ENCODE measurements at regions not wholly inside any gene's neighbourhood (a gene's known extent, or its start where the extent isn't known, plus 50 kb on each side); places are given as distances from the start of the nearest gene placed in this dataset.
"Not testable (repeated sequence)": the region's sequence is repeated elsewhere in the genome, so short reads cannot be mapped to it uniquely, and the experiment has no call there.

GRCh38 chr4:18691431-18692200 lies 670.1 kb upstream of the LCORL start:
- no peaks in the 10 kb centered on the region for H3K36me3 ChIP-seq (ENCODE audit: control insufficient read depth in 2 of 2, insufficient read depth in 2 of 2, low read length in 2 of 2)
- H3K27me3 ChIP-seq (ENCODE audit: control insufficient read depth in 2 of 2, insufficient read depth in 2 of 2, low read length in 2 of 2) = no peaks in the 10 kb centered on the region
- no peak overlapping the region for H3K4me3 ChIP-seq (ENCODE audit: low read length in 2 of 2)
- H3K4me1 ChIP-seq (ENCODE audit: control insufficient read depth in 2 of 2, insufficient read depth in 2 of 2, low read length in 2 of 2) = no peaks in the 10 kb centered on the region
- H3K9me3 ChIP-seq (ENCODE audit: control insufficient read depth in 2 of 2, low read length in 2 of 2) = no peaks in the 10 kb centered on the region
- no peak overlapping the region for H3K27ac ChIP-seq (ENCODE audit: low read depth in 2 of 2, low read length in 2 of 2)
- no peak overlapping the region for H3K9ac ChIP-seq (ENCODE audit: low read depth in 1 of 2, low read length in 2 of 2)

- peaks cover 0 to 5% of the 10 kb centered on the region in 2 donors for H3K4me1 ChIP-seq (ENCODE audit: control insufficient read depth in 2 of 2, insufficient read depth in 2 of 2, low read length in 2 of 2)
- no peaks in the 10 kb centered on the region for H3K9me3 ChIP-seq (ENCODE audit: control insufficient read depth in 2 of 2, low read length in 2 of 2)
- H3K27ac ChIP-seq (ENCODE audit: low read depth in 2 of 2, low read length in 2 of 2) = no peak overlapping the region
- no peaks in the 10 kb centered on the region for H3K27me3 ChIP-seq (ENCODE audit: control insufficient read depth in 2 of 2, insufficient read depth in 2 of 2, low read length in 2 of 2)
- no peaks in the 10 kb centered on the region for H3K36me3 ChIP-seq (ENCODE audit: control insufficient read depth in 2 of 2, insufficient read depth in 2 of 2, low read length in 2 of 2)
- no peak overlapping the region for H3K4me3 ChIP-seq (ENCODE audit: low read length in 2 of 2)
- H3K9ac ChIP-seq (ENCODE audit: low read depth in 1 of 2, low read length in 2 of 2) = no peak overlapping the region
Observed at GRCh38 chr4:18690291-18690955, 668.9 kb upstream of the LCORL start.

DNA sequence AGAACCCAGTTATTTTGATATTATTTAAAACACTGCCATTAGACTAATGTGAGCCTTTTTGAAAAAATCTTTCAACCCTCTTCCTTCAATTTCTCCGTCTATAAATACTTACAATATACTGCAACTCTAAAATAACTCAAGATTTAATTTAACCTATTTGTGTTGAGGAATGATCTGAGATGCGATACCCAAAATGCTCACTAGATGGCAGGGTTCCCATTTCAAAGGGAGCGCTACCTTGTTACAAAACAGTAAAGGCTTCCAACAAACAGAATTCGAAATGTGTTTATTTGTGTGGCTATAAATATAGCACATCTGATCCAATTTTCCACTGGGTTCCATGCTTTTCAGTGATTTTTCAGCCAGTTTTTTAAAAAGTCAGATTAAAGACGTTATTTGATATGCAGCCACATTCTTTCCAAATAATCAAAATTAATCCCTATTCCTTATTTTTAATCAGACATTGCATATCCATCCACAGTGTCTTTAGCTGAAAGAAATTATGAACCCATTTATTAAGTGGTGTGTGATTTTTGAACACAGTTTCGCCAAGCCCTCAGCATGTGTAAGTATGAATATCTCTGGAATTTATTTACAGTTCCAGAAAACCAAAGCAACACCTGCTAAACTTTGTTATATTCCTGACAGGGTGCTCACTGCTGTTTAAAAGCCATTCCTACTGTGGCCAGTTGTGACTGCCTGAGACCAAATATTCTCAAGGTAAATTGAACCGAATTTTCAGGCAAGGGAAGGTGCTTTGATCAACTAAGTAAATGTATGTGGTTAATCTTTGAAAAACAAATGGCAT lies 668.0 kb upstream of the LCORL start:
- Histone ChIP-seq H3K4me3 (ENCODE audit: low read length in 2 of 2) (no peak overlapping the region), H3K9ac (ENCODE audit: low read depth in 1 of 2, low read length in 2 of 2) (no peak overlapping the region), H3K36me3 (ENCODE audit: control insufficient read depth in 2 of 2, insufficient read depth in 2 of 2, low read length in 2 of 2) (no peaks in the 10 kb centered on the region), H3K4me1 (ENCODE audit: control insufficient read depth in 2 of 2, insufficient read depth in 2 of 2, low read length in 2 of 2) (peaks cover 0 to 5% of the 10 kb centered on the region in 2 donors), H3K27me3 (ENCODE audit: control insufficient read depth in 2 of 2, insufficient read depth in 2 of 2, low read length in 2 of 2) (no peaks in the 10 kb centered on the region), H3K9me3 (ENCODE audit: control insufficient read depth in 2 of 2, low read length in 2 of 2) (no peaks in the 10 kb centered on the region), H3K27ac (ENCODE audit: low read depth in 2 of 2, low read length in 2 of 2) (no peak overlapping the region)

DNA sequence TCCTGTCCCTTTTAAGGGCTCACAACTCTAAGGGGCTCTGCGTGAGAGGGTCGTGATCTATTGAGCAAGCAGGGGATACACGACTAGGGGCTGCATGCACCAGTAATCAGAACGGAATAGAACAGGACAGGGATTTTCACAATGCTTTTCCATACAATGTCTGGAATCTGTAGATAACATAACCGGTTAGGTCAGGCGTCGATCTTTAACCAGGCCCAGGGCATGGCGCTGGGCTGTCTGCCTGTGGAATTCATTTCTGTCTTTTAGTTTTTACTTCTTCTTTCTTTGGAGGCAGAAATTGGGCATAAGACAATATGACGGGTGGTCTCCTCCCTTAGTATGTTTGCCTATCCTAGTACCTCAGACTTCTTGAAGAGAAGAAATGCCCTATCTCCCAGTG lies 666.8 kb upstream of the LCORL start:
- not testable (repeated sequence) for H3K27me3 ChIP-seq (ENCODE audit: control insufficient read depth in 2 of 2, insufficient read depth in 2 of 2, low read length in 2 of 2); H3K9me3 ChIP-seq (ENCODE audit: control insufficient read depth in 2 of 2, low read length in 2 of 2); H3K27ac ChIP-seq (ENCODE audit: low read depth in 2 of 2, low read length in 2 of 2); H3K36me3 ChIP-seq (ENCODE audit: control insufficient read depth in 2 of 2, insufficient read depth in 2 of 2, low read length in 2 of 2); H3K4me1 ChIP-seq (ENCODE audit: control insufficient read depth in 2 of 2, insufficient read depth in 2 of 2, low read length in 2 of 2); H3K4me3 ChIP-seq (ENCODE audit: low read length in 2 of 2); H3K9ac ChIP-seq (ENCODE audit: low read depth in 1 of 2, low read length in 2 of 2)

- no peaks in the 10 kb centered on the region for H3K27me3 ChIP-seq (ENCODE audit: control insufficient read depth in 2 of 2, insufficient read depth in 2 of 2, low read length in 2 of 2)
- H3K9ac ChIP-seq (ENCODE audit: low read depth in 1 of 2, low read length in 2 of 2) = no peak overlapping the region
- peaks cover 0 to 5% of the 10 kb centered on the region in 2 donors for H3K4me1 ChIP-seq (ENCODE audit: control insufficient read depth in 2 of 2, insufficient read depth in 2 of 2, low read length in 2 of 2)
- no peak overlapping the region for H3K4me3 ChIP-seq (ENCODE audit: low read length in 2 of 2)
- H3K27ac ChIP-seq (ENCODE audit: low read depth in 2 of 2, low read length in 2 of 2) = no peak overlapping the region
- no peaks in the 10 kb centered on the region for H3K9me3 ChIP-seq (ENCODE audit: control insufficient read depth in 2 of 2, low read length in 2 of 2)
- no peaks in the 10 kb centered on the region for H3K36me3 ChIP-seq (ENCODE audit: control insufficient read depth in 2 of 2, insufficient read depth in 2 of 2, low read length in 2 of 2)
Observed at GRCh38 chr4:18686338-18687037, 664.9 kb upstream of the LCORL start.

GRCh38 chr4:18684932-18685331 lies 663.4 kb upstream of the LCORL start:
- no peak overlapping the region for H3K4me3 ChIP-seq (ENCODE audit: low read length in 2 of 2)
- no peaks in the 10 kb centered on the region for H3K36me3 ChIP-seq (ENCODE audit: control insufficient read depth in 2 of 2, insufficient read depth in 2 of 2, low read length in 2 of 2)
- no peak overlapping the region for H3K27ac ChIP-seq (ENCODE audit: low read depth in 2 of 2, low read length in 2 of 2)
- H3K9ac ChIP-seq (ENCODE audit: low read depth in 1 of 2, low read length in 2 of 2) = no peak overlapping the region
- no peaks in the 10 kb centered on the region for H3K9me3 ChIP-seq (ENCODE audit: control insufficient read depth in 2 of 2, low read length in 2 of 2)
- peaks cover 0 to 5% of the 10 kb centered on the region in 2 donors for H3K4me1 ChIP-seq (ENCODE audit: control insufficient read depth in 2 of 2, insufficient read depth in 2 of 2, low read length in 2 of 2)
- no peaks in the 10 kb centered on the region for H3K27me3 ChIP-seq (ENCODE audit: control insufficient read depth in 2 of 2, insufficient read depth in 2 of 2, low read length in 2 of 2)

- no peaks in the 10 kb centered on the region for H3K4me1 ChIP-seq (ENCODE audit: control insufficient read depth in 2 of 2, insufficient read depth in 2 of 2, low read length in 2 of 2)
- no peak overlapping the region for H3K9ac ChIP-seq (ENCODE audit: low read depth in 1 of 2, low read length in 2 of 2)
- no peak overlapping the region for H3K4me3 ChIP-seq (ENCODE audit: low read length in 2 of 2)
- no peak overlapping the region for H3K27ac ChIP-seq (ENCODE audit: low read depth in 2 of 2, low read length in 2 of 2)
- no peaks in the 10 kb centered on the region for H3K36me3 ChIP-seq (ENCODE audit: control insufficient read depth in 2 of 2, insufficient read depth in 2 of 2, low read length in 2 of 2)
- H3K27me3 ChIP-seq (ENCODE audit: control insufficient read depth in 2 of 2, insufficient read depth in 2 of 2, low read length in 2 of 2) = no peaks in the 10 kb centered on the region
- H3K9me3 ChIP-seq (ENCODE audit: control insufficient read depth in 2 of 2, low read length in 2 of 2) = no peaks in the 10 kb centered on the region
Observed at GRCh38 chr4:18676526-18676915, 655.0 kb upstream of the LCORL start.

- Histone ChIP-seq H3K9me3 (ENCODE audit: control insufficient read depth in 2 of 2, low read length in 2 of 2) (no peaks in the 10 kb centered on the region), H3K27ac (ENCODE audit: low read depth in 2 of 2, low read length in 2 of 2) (no peak overlapping the region), H3K27me3 (ENCODE audit: control insufficient read depth in 2 of 2, insufficient read depth in 2 of 2, low read length in 2 of 2) (no peaks in the 10 kb centered on the region), H3K36me3 (ENCODE audit: control insufficient read depth in 2 of 2, insufficient read depth in 2 of 2, low read length in 2 of 2) (no peaks in the 10 kb centered on the region), H3K9ac (ENCODE audit: low read depth in 1 of 2, low read length in 2 of 2) (no peak overlapping the region), H3K4me1 (ENCODE audit: control insufficient read depth in 2 of 2, insufficient read depth in 2 of 2, low read length in 2 of 2) (no peaks in the 10 kb centered on the region), H3K4me3 (ENCODE audit: low read length in 2 of 2) (no peak overlapping the region)
Observed at GRCh38 chr4:18675586-18676525, 654.3 kb upstream of the LCORL start.

DNA sequence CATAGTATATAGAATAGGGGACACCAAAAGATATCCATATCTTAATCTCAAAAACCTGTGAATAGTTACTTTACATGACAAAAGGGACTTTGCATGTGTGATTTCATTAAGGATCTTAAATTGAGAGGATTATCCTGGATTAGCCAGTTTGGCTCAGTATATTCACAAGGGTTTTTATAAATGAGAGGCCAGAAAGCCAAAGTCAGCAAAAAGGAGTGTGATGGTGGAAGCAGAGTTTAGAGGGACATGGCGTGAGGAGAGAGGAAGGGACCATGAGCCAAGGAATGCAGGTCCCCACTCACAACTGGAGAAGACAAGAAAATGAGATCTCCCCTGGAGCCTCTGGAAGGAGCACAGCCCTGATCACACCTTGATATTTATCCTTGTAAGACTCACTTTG lies 648.5 kb upstream of the LCORL start:
- Histone ChIP-seq H3K9ac (ENCODE audit: low read depth in 1 of 2, low read length in 2 of 2) (no peak overlapping the region), H3K27ac (ENCODE audit: low read depth in 2 of 2, low read length in 2 of 2) (no peak overlapping the region), H3K4me1 (ENCODE audit: control insufficient read depth in 2 of 2, insufficient read depth in 2 of 2, low read length in 2 of 2) (no peaks in the 10 kb centered on the region), H3K4me3 (ENCODE audit: low read length in 2 of 2) (no peak overlapping the region), H3K36me3 (ENCODE audit: control insufficient read depth in 2 of 2, insufficient read depth in 2 of 2, low read length in 2 of 2) (no peaks in the 10 kb centered on the region), H3K9me3 (ENCODE audit: control insufficient read depth in 2 of 2, low read length in 2 of 2) (no peaks in the 10 kb centered on the region), H3K27me3 (ENCODE audit: control insufficient read depth in 2 of 2, insufficient read depth in 2 of 2, low read length in 2 of 2) (no peaks in the 10 kb centered on the region)

Data from mucosa of rectum (tissue), 2 donors.